Heart right ventricle (tissue), 16 donors: ENCODE measurements at regions not wholly inside any gene's neighbourhood (a gene's known extent, or its start where the extent isn't known, plus 50 kb on each side); places are given as distances from the start of the nearest gene placed in this dataset.
A peak's percentile ranks its signal among the peaks of the same experiment; 100 is the strongest.

Experiments
- ATAC-seq, 8 donors: fragments of 200-7000 bp; cut with Tn5 transposase; one replicate each; pipeline ENCODE4 v1.9.1; 2020; ENCODE audit warnings: mild to moderate bottlenecking in 8 of 8, moderate library complexity in 8 of 8, moderate number of reproducible peaks in 1 of 8
- DNase-seq, 2 donors: peaks; one replicate each; pipeline ENCODE4 v3.0.0-alpha.2; 2020
- H3K27ac ChIP-seq, 10 donors: fragments of 200-600 bp; sonication (generic) in 2 of 10; one replicate each; pipeline versions ENCODE4 v1.5.0 to v1.8.0; 2020 to 2022; ENCODE audit warnings: mild to moderate bottlenecking in 3 of 10
- H3K27me3 ChIP-seq, 7 donors: fragments of 200-600 bp; one replicate each; pipeline ENCODE4 v1.8.0; 2021 to 2022; ENCODE audit warnings: mild to moderate bottlenecking in 2 of 7
- H3K36me3 ChIP-seq, 9 donors: fragments of 200-600 bp; sonication (generic) in 1 of 9; one replicate each; pipeline versions ENCODE4 v1.5.0 to v1.8.0; 2020 to 2022; ENCODE audit warnings: mild to moderate bottlenecking in 2 of 9
- H3K4me1 ChIP-seq, 9 donors: fragments of 200-600 bp; sonication (generic) in 1 of 9; one replicate each; pipeline versions ENCODE4 v1.5.0 to v1.8.0; 2020 to 2022; ENCODE audit warnings: mild to moderate bottlenecking in 4 of 9
- H3K4me3 ChIP-seq, 10 donors: fragments of 200-600 bp; sonication (generic) in 2 of 10; one replicate each; pipeline versions ENCODE4 v1.5.0 to v1.8.0; 2020 to 2022; ENCODE audit warnings: mild to moderate bottlenecking in 7 of 10, moderate library complexity in 2 of 10
- H3K9me3 ChIP-seq, 11 donors: fragments of 200-600 bp in 10 of 11; sonication (generic) in 2 of 11; one replicate each; pipeline versions ENCODE4 v1.5.0 to v1.8.0; 2013 to 2022; ENCODE audit warnings: mild to moderate bottlenecking in 2 of 11, control low read depth in 1 of 11, moderate library complexity in 1 of 11
- WGBS, 2 donors: extraction: QIAGEN DNeasy Blood & Tissue Kit; methylation state at CpG; one replicate each; pipeline ENCODE4 v1.1.7; 2013; ENCODE audit warnings: inconsistent platforms in 1 of 2; 5-methylcytosine and 5-hydroxymethylcytosine counted together
- intact Hi-C, 10 donors: fragments of 100-400 bp; cut with DNase I; formaldehyde crosslinking; loops; one replicate each; pipeline versions ENCODE4 v1.11.1 to v1.14.2; 2022
- TF ChIP-seq, protein P1 (sequence below), 9 donors: fragments of 200-600 bp; sonication (generic) in 2 of 9; IDR thresholded peaks; one replicate each; pipeline versions ENCODE4 v1.5.0 to v1.8.0; 2021 to 2022; ENCODE audit warnings: antibody characterized with exemption in 9 of 9, mild to moderate bottlenecking in 5 of 9, moderate library complexity in 1 of 9
- donor health status: Arrhythmogenic right ventricular cardiomyopathy.
- donor health status: ischemic (EF 13 %, LVEDD 7.1; RV severe dilation, severe dysfunction).
- donor health status: healthy with polysubstance abuse.
- donor health status: DM: no; HTN: yes; CAD: no.
- donor health status: DM: no; HTN: no; CAD: no.
- donor health status: ischemic (EF 25% LVEDD 6.9; RV normal size, moderate dysfunction).
- donor health status: ischemic (EF 25% LVEDD 5.7; RV mildly dilated, moderate dysfunction).
- donor health status: healthy.
- donor health status: DM: yes; HTN: yes; CAD: no.
- donor health status: Ischemic cardiomyopathy.
- donor health status: ischemic (EF 35%, LVEDD 5.7; RV mildly dilated, moderate dysfunction).
- donor health status: nonischemic (EF 11% LVEDD 7.7; RV severe dilation, severe dysfunction).
- donor health status: DM: yes; HTN: yes; CAD: no.
- donor health status: PGD.
- donor health status: ischemic (EF 29% LVEDD 5.4; RV normal size, mild dysfunction).
- donor health status: nonischemic (EF 23%, LVEDD 6.1; RV moderate dilation, normal function).

DNA sequence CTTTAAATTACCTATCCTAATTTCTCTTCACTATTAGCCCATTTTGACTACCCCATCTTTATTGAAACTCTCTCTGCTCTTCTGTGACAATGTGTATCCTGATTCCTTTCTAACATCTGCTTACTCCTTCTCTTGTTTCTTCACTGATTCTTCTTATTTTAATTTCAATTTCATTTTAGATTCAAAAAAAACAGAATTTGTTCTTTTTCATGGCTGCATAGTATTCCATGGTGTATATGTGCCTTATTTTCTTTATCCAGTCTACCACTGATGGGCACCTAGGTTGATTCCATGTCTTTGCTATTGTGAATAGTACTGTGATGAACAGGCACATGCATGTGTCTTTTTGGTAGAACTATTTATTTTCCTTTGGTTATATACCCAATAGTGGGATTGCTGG lies 120.0 kb upstream of the VAMP7 start:
- intact Hi-C loops: loop anchor here in 1 of 10 donors (10.0 kb wide), 1 partner anchor 146 kb away; the partner anchor contains the start of genes SPRY3 and TMLHE
- H3K36me3 ChIP-seq: no peaks in the 10 kb centered on the region
- H3K27ac ChIP-seq: no peak overlapping the region
- H3K4me3 ChIP-seq: no peak overlapping the region
- no peak for ATAC-seq
- no peaks in the 10 kb centered on the region for H3K27me3 ChIP-seq
- peaks cover 0 to 6% (median 0%) of the 10 kb centered on the region in 11 donors for H3K9me3 ChIP-seq
- peaks cover 0 to 8% (median 0%) of the 10 kb centered on the region in 9 donors for H3K4me1 ChIP-seq
- TF ChIP-seq, protein P1, sequence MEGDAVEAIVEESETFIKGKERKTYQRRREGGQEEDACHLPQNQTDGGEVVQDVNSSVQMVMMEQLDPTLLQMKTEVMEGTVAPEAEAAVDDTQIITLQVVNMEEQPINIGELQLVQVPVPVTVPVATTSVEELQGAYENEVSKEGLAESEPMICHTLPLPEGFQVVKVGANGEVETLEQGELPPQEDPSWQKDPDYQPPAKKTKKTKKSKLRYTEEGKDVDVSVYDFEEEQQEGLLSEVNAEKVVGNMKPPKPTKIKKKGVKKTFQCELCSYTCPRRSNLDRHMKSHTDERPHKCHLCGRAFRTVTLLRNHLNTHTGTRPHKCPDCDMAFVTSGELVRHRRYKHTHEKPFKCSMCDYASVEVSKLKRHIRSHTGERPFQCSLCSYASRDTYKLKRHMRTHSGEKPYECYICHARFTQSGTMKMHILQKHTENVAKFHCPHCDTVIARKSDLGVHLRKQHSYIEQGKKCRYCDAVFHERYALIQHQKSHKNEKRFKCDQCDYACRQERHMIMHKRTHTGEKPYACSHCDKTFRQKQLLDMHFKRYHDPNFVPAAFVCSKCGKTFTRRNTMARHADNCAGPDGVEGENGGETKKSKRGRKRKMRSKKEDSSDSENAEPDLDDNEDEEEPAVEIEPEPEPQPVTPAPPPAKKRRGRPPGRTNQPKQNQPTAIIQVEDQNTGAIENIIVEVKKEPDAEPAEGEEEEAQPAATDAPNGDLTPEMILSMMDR (IDR thresholded peaks at IDR 0.05): no peak
- DNase-seq: no peak

DNA sequence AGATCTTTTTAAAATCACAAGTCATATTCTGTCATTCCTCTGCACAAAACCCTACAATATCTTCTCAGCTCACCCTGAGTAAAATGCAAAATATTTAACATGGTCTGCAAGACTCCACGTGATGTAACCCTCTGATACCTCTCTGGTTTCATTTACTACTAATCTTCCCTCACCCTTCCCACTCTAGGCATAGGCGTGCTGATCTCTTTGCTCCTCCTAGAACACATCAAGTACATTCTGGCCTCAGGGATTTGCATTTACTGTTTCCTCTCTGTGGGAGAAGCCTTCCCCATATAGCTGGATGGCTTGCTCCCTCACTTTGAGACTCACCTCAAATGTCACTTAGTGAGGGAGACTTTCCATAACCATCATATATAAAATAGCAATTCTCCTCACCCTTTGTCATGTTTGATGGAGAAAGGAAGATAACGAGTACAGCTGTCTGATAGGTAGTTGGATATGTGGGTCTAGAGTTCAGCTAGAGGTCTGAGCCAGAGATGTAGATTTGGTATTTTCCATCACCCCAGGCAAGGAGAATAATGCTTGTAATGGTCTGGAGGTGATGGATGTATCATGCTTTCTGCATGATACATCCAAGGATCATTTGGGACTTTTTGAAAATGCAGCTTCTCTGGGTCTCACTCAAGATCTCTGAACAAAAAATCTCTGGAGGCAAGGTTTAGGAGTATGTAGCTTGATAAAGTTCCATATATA lies 123.9 kb upstream of the VAMP7 start:
- H3K9me3 ChIP-seq: peaks cover 0 to 6% (median 0%) of the 10 kb centered on the region in 11 donors
- ATAC-seq: no peak
- TF ChIP-seq, protein P1 (IDR thresholded peaks at IDR 0.05): no peak
- 57% methylated on average over 3 of the region's 3 CpGs for WGBS, 2 donors
- no peak overlapping the region for H3K27ac ChIP-seq
- H3K4me1 ChIP-seq: peaks cover 0 to 20% (median 7%) of the 10 kb centered on the region in 9 donors
- no peaks in the 10 kb centered on the region for H3K36me3 ChIP-seq
- intact Hi-C loops: no loop called here
- no peaks in the 10 kb centered on the region for H3K27me3 ChIP-seq
- DNase-seq: no peak
- no peak overlapping the region for H3K4me3 ChIP-seq

GRCh38 chrX:155755706-155756337 lies 125.3 kb upstream of the VAMP7 start:
- ATAC-seq: peak in 7 of 8 donors; percentile 46 to 97 (median 79)
- Histone ChIP-seq H3K4me3 (no peak overlapping the region), H3K9me3 (no peaks in the 10 kb centered on the region), H3K36me3 (no peaks in the 10 kb centered on the region), H3K4me1 (peaks cover 0 to 20% (median 7%) of the 10 kb centered on the region in 9 donors), H3K27ac (peak overlapping the region in 7 of 10 donors; percentile 18 to 82 (median 57)), H3K27me3 (no peaks in the 10 kb centered on the region)
- intact Hi-C loops: no loop called here
- TF ChIP-seq, protein P1 (IDR thresholded peaks at IDR 0.05): no peak
- DNase-seq: no peak

DNA sequence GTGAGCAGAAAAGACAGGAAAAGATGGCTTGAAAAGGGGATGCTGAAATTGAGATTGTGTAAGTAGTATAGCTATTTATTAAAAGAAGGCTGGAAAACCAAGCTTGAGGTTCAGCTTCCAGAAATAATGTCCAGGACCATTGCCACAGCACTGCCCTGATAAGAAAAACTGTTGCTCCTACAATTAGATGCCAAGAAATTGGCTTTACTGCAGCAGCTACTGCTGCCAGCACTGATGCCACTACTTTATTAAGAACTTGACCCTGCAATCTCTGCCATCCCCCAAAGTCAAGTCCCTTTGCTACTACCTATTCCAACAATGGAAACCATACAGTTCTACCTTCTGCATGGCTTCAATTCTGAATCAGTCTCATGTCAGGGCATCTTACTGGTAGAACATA lies 130.0 kb upstream of the VAMP7 start:
- ATAC-seq: peak in 3 of 8 donors; percentile 34 to 42 (median 39)
- TF ChIP-seq, protein P1 (IDR thresholded peaks at IDR 0.05): no peak
- intact Hi-C loops: no loop called here

More for the DNA sequence above, 130.0 kb upstream of the VAMP7 start:
- Histone ChIP-seq H3K9me3 (no peaks in the 10 kb centered on the region), H3K27me3 (no peaks in the 10 kb centered on the region), H3K4me1 (peaks cover 0 to 37% (median 9%) of the 10 kb centered on the region in 9 donors), H3K4me3 (no peak overlapping the region), H3K27ac (no peak overlapping the region), H3K36me3 (no peaks in the 10 kb centered on the region)
- no peak for DNase-seq
